ENCODE measurements at regions not wholly inside any gene's neighbourhood (a gene's known extent, or its start where the extent isn't known, plus 50 kb on each side); places are given as distances from the start of the nearest gene placed in this dataset.

GRCh38 chr1:110743397-110743796, 68.7 kb upstream of the KCNA3 start:
- ATAC-seq (no peak), DNase-seq (ENCODE audit: low spot score) (no peak), FAIRE-seq (no peak)
- Histone ChIP-seq H4K20me1 (ENCODE audit: insufficient read depth, low read length) (no peaks in the 10 kb centered on the region), H3K4me3 (replicated peaks in 1 of 3; ENCODE audit: insufficient read depth in 1 of 3, low read depth in 2 of 3, low read length in 3 of 3) (no peak overlapping the region), H3K9ac (ENCODE audit: insufficient read depth, low read depth, low read length) (no peak overlapping the region), H3K4me1 (ENCODE audit: insufficient read depth, low read length) (no peaks in the 10 kb centered on the region), H3K36me3 (replicated peaks in 1 of 2; ENCODE audit: control insufficient read depth in 1 of 2, insufficient read depth in 2 of 2, low read length in 2 of 2) (no peaks in the 10 kb centered on the region), H3K79me2 (ENCODE audit: insufficient read depth, low read length) (no peaks in the 10 kb centered on the region), H3K27ac (ENCODE audit: extremely low read length, insufficient read depth, low read length) (no peak overlapping the region), H3K4me2 (ENCODE audit: low read depth, low read length) (no peak overlapping the region), H3K27me3 (ENCODE audit: control insufficient read depth in 1 of 2, insufficient read depth in 2 of 2, low read length in 2 of 2) (no peaks in the 10 kb centered on the region), H3K9me3 (ENCODE audit: low read length) (no peaks in the 10 kb centered on the region), H2AFZ (ENCODE audit: low read length) (no peak overlapping the region)
- BruUV-seq (replicated peaks): no TSS peak
- TF ChIP-seq MLLT10 (CRISPR knock-in tag; IDR thresholded peaks at IDR 0.05): no peak
- no peak for TF ChIP-seq ZNF264 (CRISPR knock-in tag; IDR thresholded peaks at IDR 0.05)
- TF ChIP-seq ZSCAN9 (CRISPR knock-in tag; IDR thresholded peaks at IDR 0.05; ENCODE audit: borderline replicate concordance): no peak
- TF ChIP-seq ZNF335 (CRISPR knock-in tag; IDR thresholded peaks at IDR 0.05): no peak
- no peak for TF ChIP-seq SUZ12 (IDR thresholded peaks at IDR 0.05; ENCODE audit: low read depth, low read length)
- no peak for TF ChIP-seq ZNF644 (CRISPR knock-in tag; IDR thresholded peaks at IDR 0.05; ENCODE audit: low read depth)
- no peak for TF ChIP-seq ZNF576 (CRISPR knock-in tag; IDR thresholded peaks at IDR 0.05)
- TF ChIP-seq ELF3 (CRISPR knock-in tag; IDR thresholded peaks at IDR 0.05): no peak
- TF ChIP-seq CCDC6 (CRISPR knock-in tag; IDR thresholded peaks at IDR 0.05): no peak
- TF ChIP-seq ZNF362 (CRISPR knock-in tag; IDR thresholded peaks at IDR 0.05; ENCODE audit: borderline replicate concordance): no peak
- no peak for TF ChIP-seq PRDM15 (CRISPR knock-in tag; IDR thresholded peaks at IDR 0.05)
- TF ChIP-seq ZNF263 (CRISPR knock-in tag; IDR thresholded peaks at IDR 0.05): no peak
- no peak for TF ChIP-seq LCORL (IDR thresholded peaks at IDR 0.05)
- TF ChIP-seq LCORL (CRISPR knock-in tag; IDR thresholded peaks at IDR 0.05): no peak
- TF ChIP-seq ZNF598 (CRISPR knock-in tag; IDR thresholded peaks at IDR 0.05; ENCODE audit: borderline replicate concordance): no peak
- no peak for TF ChIP-seq U2AF2 (IDR thresholded peaks at IDR 0.05; ENCODE audit: low read depth, low read length)
- in situ Hi-C loops (cut with HindIII; ENCODE audit: extremely low pct_ligation_motif_present, low pct_unique_long_range_greater_than_20kb) (no loop called here), intact Hi-C loops (cut with micrococcal nuclease; ENCODE audit: unreplicated experiment) (no loop called here)
- ChIA-PET CTCF (ENCODE audit: low intra/inter-chr PET ratio, low total read pairs) (no interaction called here), POLR2A (no interaction called here)
